ENCODE measurements at regions not wholly inside any gene's neighbourhood (a gene's known extent, or its start where the extent isn't known, plus 50 kb on each side); places are given as distances from the start of the nearest gene placed in this dataset.
A peak's percentile ranks its signal among the peaks of the same experiment; 100 is the strongest.

- Histone ChIP-seq H3K9ac (ENCODE audit: extremely low read depth, low read length, poor library complexity, severe bottlenecking) (no peak overlapping the region), H3K4me3 (ENCODE audit: low read length) (no peak overlapping the region), H3K36me3 (ENCODE audit: control insufficient read depth, insufficient read depth, low read length) (no peaks in the 10 kb centered on the region), H3K27ac (ENCODE audit: low read depth, low read length) (no peak overlapping the region), H3K27me3 (ENCODE audit: control insufficient read depth, insufficient read depth, low read length, poor library complexity, severe bottlenecking) (no peaks in the 10 kb centered on the region), H3K9me3 (ENCODE audit: control insufficient read depth, low read length) (no peaks in the 10 kb centered on the region), H3K4me1 (ENCODE audit: control insufficient read depth, insufficient read depth, low read length) (no peaks in the 10 kb centered on the region)
- TF ChIP-seq CTCF (conservative IDR thresholded peaks at IDR 0.05) = no peak
- Mint-ChIP-seq H3K27me3 (ENCODE audit: insufficient read depth) (no peaks in the 10 kb centered on the region), H3K27ac (no peak overlapping the region), H3K36me3 (ENCODE audit: low read depth) (no peaks in the 10 kb centered on the region), H3K4me3 (no peak overlapping the region), H3K4me1 (no peaks in the 10 kb centered on the region), H3K9me3 (no peaks in the 10 kb centered on the region)
- DNase-seq = no peak
- WGBS, 2 experiments (ENCODE audit: insufficient coverage in 1 of 2, insufficient read length in 1 of 2) = 86 to 88% methylated on average over 6 to 8 of the region's 8 CpGs
Measured at GRCh38 chr6:40674170-40674569, 87.0 kb upstream of the LRFN2 start.

- Mint-ChIP-seq H3K27ac (no peak overlapping the region), H3K9me3 (no peaks in the 10 kb centered on the region), H3K36me3 (ENCODE audit: low read depth) (no peaks in the 10 kb centered on the region), H3K27me3 (ENCODE audit: insufficient read depth) (no peaks in the 10 kb centered on the region), H3K4me3 (no peak overlapping the region), H3K4me1 (no peaks in the 10 kb centered on the region)
- H3K27ac ChIP-seq (ENCODE audit: low read depth, low read length) = no peak overlapping the region
- peak; percentile 65 for TF ChIP-seq CTCF (conservative IDR thresholded peaks at IDR 0.05)
- peak; percentile 52 for DNase-seq
- H3K9ac ChIP-seq (ENCODE audit: extremely low read depth, low read length, poor library complexity, severe bottlenecking) = no peak overlapping the region
- no peaks in the 10 kb centered on the region for H3K9me3 ChIP-seq (ENCODE audit: control insufficient read depth, low read length)
- no peak overlapping the region for H3K4me3 ChIP-seq (ENCODE audit: low read length)
- H3K36me3 ChIP-seq (ENCODE audit: control insufficient read depth, insufficient read depth, low read length) = no peaks in the 10 kb centered on the region
- WGBS, 2 experiments (ENCODE audit: insufficient coverage in 1 of 2, insufficient read length in 1 of 2) = 86 to 87% methylated on average over 4 to 5 of the region's 5 CpGs
- no peaks in the 10 kb centered on the region for H3K27me3 ChIP-seq (ENCODE audit: control insufficient read depth, insufficient read depth, low read length, poor library complexity, severe bottlenecking)
- no peaks in the 10 kb centered on the region for H3K4me1 ChIP-seq (ENCODE audit: control insufficient read depth, insufficient read depth, low read length)
Measured at GRCh38 chr6:40672087-40672486, 84.9 kb upstream of the LRFN2 start.

- Histone ChIP-seq H3K9ac (ENCODE audit: extremely low read depth, low read length, poor library complexity, severe bottlenecking) (no peak overlapping the region), H3K36me3 (ENCODE audit: control insufficient read depth, insufficient read depth, low read length) (no peaks in the 10 kb centered on the region), H3K4me1 (ENCODE audit: control insufficient read depth, insufficient read depth, low read length) (no peaks in the 10 kb centered on the region), H3K27ac (ENCODE audit: low read depth, low read length) (no peak overlapping the region), H3K4me3 (ENCODE audit: low read length) (no peak overlapping the region), H3K9me3 (ENCODE audit: control insufficient read depth, low read length) (no peaks in the 10 kb centered on the region), H3K27me3 (ENCODE audit: control insufficient read depth, insufficient read depth, low read length, poor library complexity, severe bottlenecking) (no peaks in the 10 kb centered on the region)
- no peaks in the 10 kb centered on the region for H3K4me1 Mint-ChIP-seq
- no peak overlapping the region for H3K27ac Mint-ChIP-seq
- WGBS, 2 experiments (ENCODE audit: insufficient coverage in 1 of 2, insufficient read length in 1 of 2) = 92% methylated on average over 3 of the region's 3 CpGs; no CpG with 5 or more reads in 1 of the 2 experiments
- H3K4me3 Mint-ChIP-seq = no peak overlapping the region
- no peak for DNase-seq
- H3K36me3 Mint-ChIP-seq (ENCODE audit: low read depth) = no peaks in the 10 kb centered on the region
- no peaks in the 10 kb centered on the region for H3K9me3 Mint-ChIP-seq
- no peaks in the 10 kb centered on the region for H3K27me3 Mint-ChIP-seq (ENCODE audit: insufficient read depth)
- TF ChIP-seq CTCF (conservative IDR thresholded peaks at IDR 0.05) = no peak
Measured at GRCh38 chr6:40671694-40672050, 84.5 kb upstream of the LRFN2 start.
